SJSA1 (cell line): ENCODE measurements at regions not wholly inside any gene's neighbourhood (a gene's known extent, or its start where the extent isn't known, plus 50 kb on each side); places are given as distances from the start of the nearest gene placed in this dataset.

Source experiments
- DNase-seq, 2 experiments: peaks; one replicate each; pipeline ENCODE4 v3.0.0-alpha.2; 2015 to 2020; ENCODE audit warnings: low spot score in 2 of 2, low read depth in 1 of 2
- H3K27ac ChIP-seq: fragments of 250-450 bp; sonication (Bioruptor Pico); 2 replicates; pipeline ENCODE4 v1.5.1; 2020; ENCODE audit warnings: mild to moderate bottlenecking, moderate library complexity
- H3K27me3 ChIP-seq: fragments of 250-450 bp; sonication (Bioruptor Pico); replicated peaks from 2 replicates; pipeline ENCODE4 v1.5.1; 2020; ENCODE audit warnings: mild to moderate bottlenecking, moderate library complexity
- H3K36me3 ChIP-seq: fragments of 250-450 bp; sonication (Bioruptor Pico); 2 replicates; pipeline ENCODE4 v1.5.1; 2020; ENCODE audit warnings: mild to moderate bottlenecking
- H3K4me1 ChIP-seq: fragments of 250-450 bp; sonication (Bioruptor Pico); replicated peaks from 2 replicates; pipeline ENCODE4 v1.6.1; 2021; ENCODE audit warnings: mild to moderate bottlenecking
- H3K4me3 ChIP-seq: fragments of 250-450 bp; sonication (Bioruptor Pico); 2 replicates; pipeline ENCODE4 v1.5.1; 2020; ENCODE audit warnings: mild to moderate bottlenecking
- H3K9me3 ChIP-seq: fragments of 250-450 bp; sonication (Bioruptor Pico); replicated peaks from 2 replicates; pipeline ENCODE4 v1.5.1; 2020; ENCODE audit warnings: mild to moderate bottlenecking

DNA sequence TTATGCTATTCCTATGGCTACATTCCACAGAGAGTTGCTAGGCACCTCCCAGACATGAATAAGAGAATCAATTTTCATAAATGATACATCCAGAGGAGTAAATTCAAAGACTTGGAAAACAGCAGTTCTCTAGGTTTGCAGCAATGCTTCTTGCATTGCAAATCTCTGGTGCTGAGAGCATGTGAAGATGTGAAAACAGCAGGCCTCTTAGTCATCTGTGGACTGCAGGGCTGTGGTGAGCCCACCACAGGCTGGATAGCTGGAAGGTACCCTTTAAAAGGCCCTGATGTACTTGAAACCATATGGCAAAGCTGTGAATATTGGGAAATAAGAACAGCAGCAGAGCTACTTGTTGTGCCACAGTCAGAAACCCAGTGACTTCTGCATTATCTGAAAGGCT lies 2135.9 kb downstream of the ARAP2 start:
- no peak overlapping the region for H3K27ac ChIP-seq
- H3K4me1 ChIP-seq: no peaks in the 10 kb centered on the region
- H3K36me3 ChIP-seq: no peaks in the 10 kb centered on the region
- no peak for DNase-seq
- no peaks in the 10 kb centered on the region for H3K9me3 ChIP-seq
- H3K4me3 ChIP-seq: no peak overlapping the region
- no peaks in the 10 kb centered on the region for H3K27me3 ChIP-seq

GRCh38 chr4:34112573-34112972 lies 2131.7 kb downstream of the ARAP2 start:
- no peak overlapping the region for H3K4me3 ChIP-seq
- no peaks in the 10 kb centered on the region for H3K27me3 ChIP-seq
- H3K27ac ChIP-seq: no peak overlapping the region
- no peaks in the 10 kb centered on the region for H3K9me3 ChIP-seq
- no peaks in the 10 kb centered on the region for H3K4me1 ChIP-seq
- no peak for DNase-seq
- no peaks in the 10 kb centered on the region for H3K36me3 ChIP-seq

- DNase-seq: no peak
- no peaks in the 10 kb centered on the region for H3K4me1 ChIP-seq
- no peak overlapping the region for H3K27ac ChIP-seq
- H3K9me3 ChIP-seq: no peaks in the 10 kb centered on the region
- H3K4me3 ChIP-seq: no peak overlapping the region
- H3K36me3 ChIP-seq: no peaks in the 10 kb centered on the region
- H3K27me3 ChIP-seq: no peaks in the 10 kb centered on the region
These were observed 2105.9 kb downstream of the ARAP2 start for GRCh38 chr4:34138385-34138784.

DNA sequence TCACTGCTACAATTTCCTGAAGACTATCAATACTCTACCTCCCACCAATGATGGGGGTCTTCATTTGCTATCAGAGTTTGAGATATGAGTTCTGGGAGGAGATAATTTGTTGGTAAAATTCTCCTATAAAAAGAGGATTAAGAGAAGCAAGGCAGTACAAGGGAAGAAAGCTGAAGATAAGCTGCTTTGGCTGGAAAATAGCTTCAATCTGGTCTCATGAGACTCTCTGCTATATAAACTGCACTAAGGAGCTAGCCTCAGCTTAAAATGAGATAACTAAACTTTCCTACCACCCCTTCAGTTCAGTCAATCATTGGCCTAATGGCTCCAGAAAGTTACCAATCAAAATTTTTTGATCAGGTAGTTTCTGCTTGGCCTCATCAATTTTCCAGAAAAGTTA lies 2105.0 kb downstream of the ARAP2 start:
- no peak for DNase-seq
- no peaks in the 10 kb centered on the region for H3K4me1 ChIP-seq
- H3K27me3 ChIP-seq: no peaks in the 10 kb centered on the region
- H3K9me3 ChIP-seq: no peaks in the 10 kb centered on the region
- H3K27ac ChIP-seq: no peak overlapping the region
- no peaks in the 10 kb centered on the region for H3K36me3 ChIP-seq
- no peak overlapping the region for H3K4me3 ChIP-seq

DNA sequence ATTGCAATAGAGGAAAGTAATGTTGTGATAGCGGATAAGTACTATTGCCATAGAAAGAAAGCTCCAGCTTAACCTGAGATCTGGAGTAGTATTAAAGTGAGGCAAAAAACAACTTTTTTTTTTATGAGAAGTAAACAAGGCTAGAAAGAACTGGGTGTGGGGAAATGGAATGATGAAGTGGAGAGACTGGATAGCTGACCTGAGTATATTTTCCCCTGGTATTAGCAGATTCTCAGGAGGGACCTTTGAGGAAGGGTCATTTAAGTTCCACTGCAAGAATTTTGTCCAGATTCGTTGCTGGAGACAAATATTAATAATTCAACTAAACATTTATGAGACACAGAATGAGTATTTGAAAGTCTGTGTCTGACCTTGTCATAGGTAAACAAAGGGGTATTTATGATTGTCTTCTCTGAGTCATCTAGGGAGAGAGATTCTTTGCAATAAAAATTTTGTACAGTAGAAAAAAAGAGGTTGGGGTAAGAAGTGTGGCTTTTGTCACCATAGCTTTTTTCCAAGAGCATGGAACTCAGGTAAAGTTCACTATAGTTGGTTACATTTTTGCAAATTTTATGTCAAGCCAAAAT lies 2095.9 kb downstream of the ARAP2 start:
- H3K27ac ChIP-seq: no peak overlapping the region
- DNase-seq: no peak
- no peaks in the 10 kb centered on the region for H3K36me3 ChIP-seq
- H3K9me3 ChIP-seq: no peaks in the 10 kb centered on the region
- H3K4me3 ChIP-seq: no peak overlapping the region
- no peaks in the 10 kb centered on the region for H3K27me3 ChIP-seq
- H3K4me1 ChIP-seq: no peaks in the 10 kb centered on the region

DNA sequence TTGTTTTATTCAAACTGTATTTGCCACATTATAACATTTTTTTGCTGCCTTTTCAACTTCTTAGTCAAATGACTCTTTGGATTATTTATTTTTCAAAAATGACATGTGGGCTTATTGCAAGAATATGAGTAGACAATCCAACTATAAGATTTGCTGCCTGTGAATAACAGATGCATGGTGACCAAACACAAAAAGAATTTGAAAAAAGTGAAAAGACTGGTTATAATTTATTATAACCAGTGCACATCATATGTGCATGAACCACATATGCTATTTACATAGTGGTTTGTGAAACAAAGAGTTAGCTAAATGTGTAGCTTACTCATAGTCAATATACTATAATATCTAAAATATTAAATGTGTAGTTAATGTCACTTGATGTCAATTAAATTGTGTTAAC lies 2086.8 kb downstream of the ARAP2 start:
- Histone ChIP-seq H3K9me3 (no peaks in the 10 kb centered on the region), H3K27me3 (no peaks in the 10 kb centered on the region), H3K4me1 (no peaks in the 10 kb centered on the region), H3K4me3 (no peak overlapping the region), H3K27ac (no peak overlapping the region), H3K36me3 (no peaks in the 10 kb centered on the region)
- DNase-seq: no peak

DNA sequence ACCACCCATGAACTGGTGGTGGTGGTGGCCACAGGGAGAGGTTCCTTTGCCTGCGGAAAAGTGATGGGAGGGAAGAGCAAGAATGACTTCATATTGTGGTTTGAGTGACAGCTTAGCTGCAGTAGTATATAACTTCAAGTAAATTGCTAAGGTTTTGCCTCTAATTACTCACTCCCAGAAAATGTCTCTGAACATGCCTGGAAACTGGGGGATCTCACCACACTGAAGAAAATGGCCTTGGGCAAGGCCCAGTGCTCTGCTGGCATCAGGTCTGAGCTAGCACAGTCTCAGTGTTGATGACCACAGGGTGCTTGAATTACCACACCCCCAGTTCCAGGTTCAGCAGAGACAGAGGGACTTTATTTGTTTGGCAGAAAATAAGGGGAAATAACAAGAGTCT lies 2085.4 kb downstream of the ARAP2 start:
- Histone ChIP-seq H3K36me3 (no peaks in the 10 kb centered on the region), H3K9me3 (no peaks in the 10 kb centered on the region), H3K4me3 (no peak overlapping the region), H3K27me3 (no peaks in the 10 kb centered on the region), H3K27ac (no peak overlapping the region), H3K4me1 (no peaks in the 10 kb centered on the region)
- no peak for DNase-seq

DNA sequence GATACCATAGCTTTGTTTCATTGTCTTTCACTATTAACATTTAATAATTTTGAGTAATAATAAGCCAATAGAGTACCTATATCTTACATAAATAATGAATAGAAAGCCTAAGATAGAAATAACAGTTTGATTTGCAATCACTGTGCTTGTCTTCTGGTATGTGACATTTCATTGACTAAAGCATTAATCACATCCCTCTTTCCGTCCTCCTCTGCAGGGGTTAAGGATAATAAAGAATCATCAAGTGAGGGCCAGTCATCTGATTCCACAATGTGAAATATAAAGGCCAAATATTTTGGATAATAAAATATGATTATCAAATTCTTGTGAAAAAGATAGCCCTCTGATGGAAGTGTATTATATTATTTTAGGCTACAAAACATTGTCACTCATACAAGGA lies 2073.4 kb downstream of the ARAP2 start:
- Histone ChIP-seq H3K9me3 (no peaks in the 10 kb centered on the region), H3K36me3 (no peaks in the 10 kb centered on the region), H3K4me3 (no peak overlapping the region), H3K4me1 (no peaks in the 10 kb centered on the region), H3K27ac (no peak overlapping the region), H3K27me3 (no peaks in the 10 kb centered on the region)
- no peak for DNase-seq

GRCh38 chr4:34176609-34177008 lies 2067.7 kb downstream of the ARAP2 start:
- Histone ChIP-seq H3K9me3 (no peaks in the 10 kb centered on the region), H3K27me3 (no peaks in the 10 kb centered on the region), H3K4me3 (no peak overlapping the region), H3K36me3 (no peaks in the 10 kb centered on the region), H3K27ac (no peak overlapping the region), H3K4me1 (no peaks in the 10 kb centered on the region)
- no peak for DNase-seq

DNA sequence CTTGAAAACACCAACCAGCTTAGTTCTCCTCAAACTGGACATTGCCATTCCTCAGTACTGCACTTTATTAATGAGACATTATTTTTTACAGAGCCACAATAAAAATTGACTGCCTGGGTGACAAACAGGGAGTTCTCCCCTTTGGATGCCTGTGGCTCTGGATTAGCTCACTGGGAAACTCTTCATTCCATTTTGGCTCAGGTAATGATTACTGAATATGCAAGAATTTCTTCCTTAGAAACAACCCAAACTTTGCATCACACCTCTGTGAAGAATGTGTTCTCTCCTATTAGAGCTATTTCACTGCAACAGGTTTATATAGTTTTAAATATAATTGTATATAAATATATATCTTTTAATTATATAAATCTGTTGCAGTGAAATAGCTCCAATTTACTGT lies 2065.8 kb downstream of the ARAP2 start:
- Histone ChIP-seq H3K4me1 (no peaks in the 10 kb centered on the region), H3K27me3 (no peaks in the 10 kb centered on the region), H3K36me3 (no peaks in the 10 kb centered on the region), H3K27ac (no peak overlapping the region), H3K9me3 (no peaks in the 10 kb centered on the region), H3K4me3 (no peak overlapping the region)
- no peak for DNase-seq

GRCh38 chr4:34181311-34181841 lies 2062.9 kb downstream of the ARAP2 start:
- peak in 1 of 2 experiments; percentile 0 for DNase-seq
- Histone ChIP-seq H3K4me3 (no peak overlapping the region), H3K36me3 (no peaks in the 10 kb centered on the region), H3K27me3 (no peaks in the 10 kb centered on the region), H3K27ac (no peak overlapping the region), H3K4me1 (no peaks in the 10 kb centered on the region), H3K9me3 (no peaks in the 10 kb centered on the region)

GRCh38 chr4:34181891-34182290 lies 2062.4 kb downstream of the ARAP2 start:
- Histone ChIP-seq H3K9me3 (no peaks in the 10 kb centered on the region), H3K27me3 (no peaks in the 10 kb centered on the region), H3K4me1 (no peaks in the 10 kb centered on the region), H3K36me3 (no peaks in the 10 kb centered on the region), H3K4me3 (no peak overlapping the region), H3K27ac (no peak overlapping the region)
- no peak for DNase-seq

- H3K27me3 ChIP-seq: no peaks in the 10 kb centered on the region
- no peak for DNase-seq
- H3K27ac ChIP-seq: no peak overlapping the region
- H3K36me3 ChIP-seq: no peaks in the 10 kb centered on the region
- H3K9me3 ChIP-seq: no peaks in the 10 kb centered on the region
- H3K4me1 ChIP-seq: no peaks in the 10 kb centered on the region
- no peak overlapping the region for H3K4me3 ChIP-seq
These were observed 2062.0 kb downstream of the ARAP2 start for GRCh38 chr4:34182306-34182705.

- Histone ChIP-seq H3K4me3 (no peak overlapping the region), H3K36me3 (no peaks in the 10 kb centered on the region), H3K27me3 (no peaks in the 10 kb centered on the region), H3K4me1 (no peaks in the 10 kb centered on the region), H3K27ac (no peak overlapping the region), H3K9me3 (no peaks in the 10 kb centered on the region)
- no peak for DNase-seq
These were observed 2060.4 kb downstream of the ARAP2 start for GRCh38 chr4:34183926-34184325.

- H3K27ac ChIP-seq: no peak overlapping the region
- H3K4me3 ChIP-seq: no peak overlapping the region
- H3K36me3 ChIP-seq: no peaks in the 10 kb centered on the region
- no peaks in the 10 kb centered on the region for H3K27me3 ChIP-seq
- no peaks in the 10 kb centered on the region for H3K4me1 ChIP-seq
- H3K9me3 ChIP-seq: no peaks in the 10 kb centered on the region
- no peak for DNase-seq
These were observed 2057.3 kb downstream of the ARAP2 start for GRCh38 chr4:34187056-34187455.
